ENCODE measurements at regions not wholly inside any gene's neighbourhood (a gene's known extent, or its start where the extent isn't known, plus 50 kb on each side); places are given as distances from the start of the nearest gene placed in this dataset.

GRCh38 chr2:190783513-190784263 is 96.9 kb upstream of the GLS start:
- no peak for DNase-seq (ENCODE audit: low read depth)

GRCh38 chr2:190785334-190785733 is 95.3 kb upstream of the GLS start:
- no peak for DNase-seq (ENCODE audit: low read depth)

- no peak for DNase-seq (ENCODE audit: low read depth)
Observed at GRCh38 chr2:190786404-190787166, 94.0 kb upstream of the GLS start.

GRCh38 chr2:190787743-190788235 is 92.8 kb upstream of the GLS start:
- DNase-seq (ENCODE audit: low read depth): no peak

- DNase-seq (ENCODE audit: low read depth): no peak
Observed at GRCh38 chr2:190789074-190790004, 91.3 kb upstream of the GLS start.

- no peak for DNase-seq (ENCODE audit: low read depth)
Observed at GRCh38 chr2:190791347-190791975, 89.2 kb upstream of the GLS start.

GRCh38 chr2:190791976-190792575 is 88.5 kb upstream of the GLS start:
- no peak for DNase-seq (ENCODE audit: low read depth)

- no peak for DNase-seq (ENCODE audit: low read depth)
Observed at GRCh38 chr2:190792956-190793888, 87.4 kb upstream of the GLS start.

- DNase-seq (ENCODE audit: low read depth): no peak
Observed at GRCh38 chr2:190794377-190794776, 86.2 kb upstream of the GLS start.

GRCh38 chr2:190794790-190795189 is 85.8 kb upstream of the GLS start:
- no peak for DNase-seq (ENCODE audit: low read depth)

GRCh38 chr2:190795686-190796085 is 84.9 kb upstream of the GLS start:
- no peak for DNase-seq (ENCODE audit: low read depth)

- no peak for DNase-seq (ENCODE audit: low read depth)
Observed at GRCh38 chr2:190799999-190800398, 80.6 kb upstream of the GLS start.

- no peak for DNase-seq (ENCODE audit: low read depth)
Observed at GRCh38 chr2:190800528-190800927, 80.1 kb upstream of the GLS start.

GRCh38 chr2:190802129-190802528 is 78.5 kb upstream of the GLS start:
- no peak for DNase-seq (ENCODE audit: low read depth)

GRCh38 chr2:190802626-190803209 is 77.9 kb upstream of the GLS start:
- DNase-seq (ENCODE audit: low read depth): no peak

- DNase-seq (ENCODE audit: low read depth): no peak
Observed at GRCh38 chr2:190804182-190804795, 76.3 kb upstream of the GLS start.

- no peak for DNase-seq (ENCODE audit: low read depth)
Observed at GRCh38 chr2:190805126-190805525, 75.5 kb upstream of the GLS start.

- no peak for DNase-seq (ENCODE audit: low read depth)
Observed at GRCh38 chr2:190805843-190806242, 74.8 kb upstream of the GLS start.

- no peak for DNase-seq (ENCODE audit: low read depth)
Observed at GRCh38 chr2:190807886-190808285, 72.7 kb upstream of the GLS start.
